HG02938 (cell line): ENCODE measurements at regions not wholly inside any gene's neighbourhood (a gene's known extent, or its start where the extent isn't known, plus 50 kb on each side); places are given as distances from the start of the nearest gene placed in this dataset.
"Not testable (repeated sequence)": the region's sequence is repeated elsewhere in the genome, so short reads cannot be mapped to it uniquely, and the experiment has no call there.

Experiments used
- ATAC-seq: cut with Tn5 transposase; IDR thresholded peaks from one replicate; pipeline ENCODE4 v1.9.1; 2021; ENCODE audit warnings: mild to moderate bottlenecking, moderate library complexity; ENCODE audit not compliant: unreplicated experiment

GRCh38 chr1:212155219-212155618 lies 119.7 kb downstream of the DTL start:
- no peak for ATAC-seq

GRCh38 chr1:212157252-212157651 lies 121.7 kb downstream of the DTL start:
- no peak for ATAC-seq

- peak; percentile 47 for ATAC-seq
These were observed 123.6 kb downstream of the DTL start for GRCh38 chr1:212158912-212159796.

GRCh38 chr1:212161231-212161781 lies 123.9 kb upstream of the PPP2R5A start:
- no peak for ATAC-seq

GRCh38 chr1:212162635-212163034 lies 122.6 kb upstream of the PPP2R5A start:
- no peak for ATAC-seq

- ATAC-seq, result no peak
These were observed 120.9 kb upstream of the PPP2R5A start for GRCh38 chr1:212164095-212164872.

GRCh38 chr1:212166244-212166643 lies 119.0 kb upstream of the PPP2R5A start:
- no peak for ATAC-seq

- ATAC-seq, result no peak
These were observed 118.6 kb upstream of the PPP2R5A start for GRCh38 chr1:212166644-212167043.

- no peak for ATAC-seq
These were observed 118.1 kb upstream of the PPP2R5A start for GRCh38 chr1:212167098-212167497.

GRCh38 chr1:212173567-212173966 lies 111.6 kb upstream of the PPP2R5A start:
- ATAC-seq, result no peak

GRCh38 chr1:212174295-212174694 lies 110.9 kb upstream of the PPP2R5A start:
- ATAC-seq, result not testable (repeated sequence)

GRCh38 chr1:212177542-212177941 lies 107.7 kb upstream of the PPP2R5A start:
- no peak for ATAC-seq

GRCh38 chr1:212178851-212179250 lies 106.4 kb upstream of the PPP2R5A start:
- ATAC-seq, result no peak

GRCh38 chr1:212179394-212180076 lies 105.7 kb upstream of the PPP2R5A start:
- ATAC-seq, result no peak

- ATAC-seq, result no peak
These were observed 104.0 kb upstream of the PPP2R5A start for GRCh38 chr1:212181015-212181882.

GRCh38 chr1:212182171-212182570 lies 103.0 kb upstream of the PPP2R5A start:
- no peak for ATAC-seq

GRCh38 chr1:212182579-212182978 lies 102.6 kb upstream of the PPP2R5A start:
- ATAC-seq, result no peak

- ATAC-seq, result peak; percentile 98
These were observed 98.6 kb upstream of the PPP2R5A start for GRCh38 chr1:212186427-212187207.

- ATAC-seq, result no peak
These were observed 96.4 kb upstream of the PPP2R5A start for GRCh38 chr1:212188599-212189351.
